GM12892 (cell line): ENCODE measurements at regions not wholly inside any gene's neighbourhood (a gene's known extent, or its start where the extent isn't known, plus 50 kb on each side); places are given as distances from the start of the nearest gene placed in this dataset.

Source experiments
- POLR2A ChIP-seq: IDR thresholded peaks from 2 replicates; pipeline ENCODE4 v1.6.1; 2011; ENCODE audit warnings: low read depth, low read length, control low read depth
- POLR2AphosphoS5 ChIP-seq: IDR thresholded peaks from 2 replicates; pipeline ENCODE4 v1.6.1; 2011; ENCODE audit warnings: low read depth, low read length, control low read depth

DNA sequence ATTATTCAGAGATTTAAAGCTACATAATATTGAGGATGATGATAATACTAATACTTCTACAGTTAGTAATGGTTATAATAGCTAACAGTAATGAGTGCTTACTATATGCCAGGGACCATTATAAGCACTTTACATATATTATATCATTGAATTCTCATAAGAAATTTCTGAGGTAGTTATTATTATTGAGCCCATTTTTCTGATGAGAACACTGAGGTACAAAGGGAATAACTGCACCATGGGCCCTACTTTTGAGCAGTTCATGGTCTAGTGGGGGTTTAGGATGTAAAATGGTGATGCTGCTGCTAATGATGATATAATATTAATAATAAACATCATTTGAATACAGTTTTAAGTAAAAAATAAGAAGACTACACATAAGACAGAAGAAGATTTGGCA, 64.2 kb upstream of the SPDL1 start:
- TF ChIP-seq POLR2A (no peak), POLR2AphosphoS5 (no peak)
